H1 (cell line): ENCODE measurements at regions not wholly inside any gene's neighbourhood (a gene's known extent, or its start where the extent isn't known, plus 50 kb on each side); places are given as distances from the start of the nearest gene placed in this dataset.

ENCODE experiments used
- CTCF ChIA-PET: fragments of 300-600 bp; sonication (Branson Sonifier 250); formaldehyde crosslinking; loops from one replicate; lab custom pipeline; 2021; ENCODE audit not compliant: partially characterized antibody; lab: Charles Lee
- POLR2A ChIA-PET: fragments of 300-600 bp; sonication (Branson Sonifier 250); formaldehyde crosslinking; loops from one replicate; lab custom pipeline; 2021; ENCODE audit warnings: inconsistent platforms; ENCODE audit not compliant: partially characterized antibody; lab: Charles Lee
- DNase-seq, 2 experiments: peaks; one replicate each; pipeline versions ENCODE4 v3.0.0 to v3.0.0-alpha.2; 2010 to 2022; ENCODE audit warnings: low spot score in 2 of 2, low read depth in 1 of 2, mixed read lengths in 1 of 2
- FAIRE-seq: peaks from 2 replicates; lab custom pipeline; 2011; peaks lifted over from hg19 to GRCh38; lab: Jason Lieb, UNC
- H2AFZ ChIP-seq: 2 replicates; pipeline ENCODE4 v1.8.1; 2012; ENCODE audit warnings: low read length, inconsistent platforms
- H2AK5ac ChIP-seq: 2 replicates; pipeline ENCODE4 v1.6.1; 2013; ENCODE audit warnings: low read depth, low read length
- H2BK120ac ChIP-seq: replicated peaks from 2 replicates; pipeline ENCODE3; 2013; ENCODE audit warnings: low read depth, low read length, inconsistent platforms
- H2BK12ac ChIP-seq: 2 replicates; pipeline ENCODE4 v1.6.1; 2013; ENCODE audit warnings: low read depth, low read length
- H2BK15ac ChIP-seq: 2 replicates; pipeline ENCODE4 v1.6.1; 2013; ENCODE audit warnings: low read length
- H2BK20ac ChIP-seq: 2 replicates; pipeline ENCODE4 v1.6.1; 2013; ENCODE audit warnings: low read length
- H2BK5ac ChIP-seq: 2 replicates; pipeline ENCODE4 v1.6.1; 2013; ENCODE audit warnings: low read depth, low read length
- H3K14ac ChIP-seq: 2 replicates; pipeline ENCODE4 v1.6.1; 2013; ENCODE audit warnings: inconsistent platforms; ENCODE audit not compliant: insufficient read length
- H3K18ac ChIP-seq: 2 replicates; pipeline ENCODE4 v1.6.1; 2013; ENCODE audit warnings: low read length; ENCODE audit errors: extremely low read depth
- H3K23ac ChIP-seq: 2 replicates; pipeline ENCODE4 v1.6.1; 2013; ENCODE audit warnings: inconsistent platforms; ENCODE audit not compliant: insufficient read length
- H3K23me2 ChIP-seq: 2 replicates; pipeline ENCODE4 v1.6.1; 2013; ENCODE audit warnings: low read depth, low read length
- H3K27ac ChIP-seq: 2 replicates; pipeline ENCODE4 v1.6.1; 2011; ENCODE audit warnings: low read depth, low read length, inconsistent platforms
- H3K27me3 ChIP-seq, 4 experiments: replicated peaks in 1 of 4; 1 replicate in 1 of 4; 2 replicates in 3 of 4; pipeline versions ENCODE4 v1.6.1 to v1.8.1; 2011 to 2013; ENCODE audit warnings: low read length in 3 of 4, mild to moderate bottlenecking in 3 of 4, inconsistent platforms in 2 of 4, mixed read lengths in 2 of 4, moderate library complexity in 1 of 4; ENCODE audit not compliant: control insufficient read depth in 3 of 4, insufficient read depth in 3 of 4; ENCODE audit errors: extremely low read depth in 1 of 4
- H3K36me3 ChIP-seq, 4 experiments: 2 replicates each; pipeline versions ENCODE4 v1.6.1 to v1.8.1; 2011 to 2013; ENCODE audit warnings: mild to moderate bottlenecking in 4 of 4, low read length in 3 of 4, moderate library complexity in 2 of 4, control low read depth in 1 of 4, inconsistent platforms in 1 of 4; ENCODE audit not compliant: insufficient read depth in 4 of 4, control insufficient read depth in 2 of 4
- H3K4ac ChIP-seq: replicated peaks from 2 replicates; pipeline ENCODE3; 2013; ENCODE audit warnings: low read length, low read depth, mixed read lengths, inconsistent platforms; ENCODE audit not compliant: insufficient read length
- H3K4me1 ChIP-seq, 4 experiments: replicated peaks in 1 of 4; 1 replicate in 1 of 4; 2 replicates in 3 of 4; pipeline versions ENCODE4 v1.6.1 to v1.8.1; 2011 to 2013; ENCODE audit warnings: low read length in 3 of 4, inconsistent platforms in 2 of 4, mixed read lengths in 1 of 4; ENCODE audit not compliant: insufficient read depth in 4 of 4, control insufficient read depth in 3 of 4
- H3K4me2 ChIP-seq, 2 experiments: 2 replicates each; pipeline versions ENCODE4 v1.6.1 to v1.8.1; 2011 to 2013; ENCODE audit warnings: low read depth in 2 of 2, low read length in 2 of 2, control low read depth in 1 of 2, inconsistent platforms in 1 of 2, mild to moderate bottlenecking in 1 of 2; ENCODE audit not compliant: insufficient read depth in 1 of 2
- H3K4me3 ChIP-seq, 4 experiments: fragments of 200-600, 300-600 bp in 1 of 4; sonication (generic), shearing (Covaris generic), sonication (Bioruptor Twin) in 1 of 4; 2 replicates each; pipeline versions ENCODE4 v1.5.1 to v1.8.1; 2011 to 2016; ENCODE audit warnings: low read length in 4 of 4, low read depth in 3 of 4, control low read depth in 2 of 4, inconsistent platforms in 2 of 4, mild to moderate bottlenecking in 2 of 4, mixed read lengths in 1 of 4, moderate library complexity in 1 of 4; ENCODE audit not compliant: insufficient read depth in 2 of 4; ENCODE audit errors: extremely low read depth in 1 of 4
- H3K56ac ChIP-seq: replicated peaks from 2 replicates; pipeline ENCODE3; 2013; ENCODE audit warnings: low read depth, mild to moderate bottlenecking, mixed read lengths, low read length, inconsistent platforms; ENCODE audit not compliant: insufficient read length
- H3K79me1 ChIP-seq: 2 replicates; pipeline ENCODE4 v1.6.1; 2013; ENCODE audit warnings: low read depth, low read length, control low read depth
- H3K79me2 ChIP-seq, 2 experiments: 2 replicates each; pipeline versions ENCODE4 v1.6.1 to v1.8.1; 2012 to 2013; ENCODE audit warnings: low read length in 2 of 2, mild to moderate bottlenecking in 2 of 2, inconsistent platforms in 1 of 2; ENCODE audit not compliant: insufficient read depth in 2 of 2, control insufficient read depth in 1 of 2
- H3K9ac ChIP-seq, 4 experiments: replicated peaks in 1 of 4; 1 replicate in 1 of 4; 2 replicates in 3 of 4; pipeline versions ENCODE4 v1.6.1 to v1.8.1; 2011 to 2013; ENCODE audit warnings: low read depth in 3 of 4, low read length in 3 of 4, control low read depth in 2 of 4, mild to moderate bottlenecking in 2 of 4, moderate library complexity in 2 of 4, inconsistent platforms in 1 of 4; ENCODE audit errors: extremely low read depth in 1 of 4
- H3K9me3 ChIP-seq, 2 experiments: 2 replicates each; pipeline versions ENCODE4 v1.6.1 to v1.8.1; 2012 to 2013; ENCODE audit warnings: mild to moderate bottlenecking in 2 of 2, moderate library complexity in 2 of 2, control low read depth in 1 of 2, inconsistent platforms in 1 of 2, low read depth in 1 of 2, low read length in 1 of 2, mixed read lengths in 1 of 2; ENCODE audit not compliant: insufficient read depth in 2 of 2
- H4K20me1 ChIP-seq, 2 experiments: replicated peaks in 1 of 2; 2 replicates each; pipeline versions ENCODE3 to v1.8.1; 2011 to 2013; ENCODE audit warnings: inconsistent platforms in 2 of 2, low read length in 2 of 2, mild to moderate bottlenecking in 1 of 2; ENCODE audit not compliant: insufficient read depth in 2 of 2, control insufficient read depth in 1 of 2
- H4K5ac ChIP-seq: 2 replicates; pipeline ENCODE4 v1.6.1; 2013; ENCODE audit warnings: low read length, low read depth, mixed read lengths, inconsistent platforms; ENCODE audit not compliant: insufficient read length
- H4K8ac ChIP-seq: 2 replicates; pipeline ENCODE4 v1.8.0; 2013; ENCODE audit warnings: mild to moderate bottlenecking, moderate library complexity, low read length, inconsistent platforms; ENCODE audit not compliant: insufficient read depth; ENCODE audit errors: extremely low read depth
- H4K91ac ChIP-seq: replicated peaks from 2 replicates; pipeline ENCODE3; 2013; ENCODE audit warnings: low read length, mixed read lengths, inconsistent platforms; ENCODE audit not compliant: insufficient read length
- GABPA ChIP-seq: IDR thresholded peaks from 2 replicates; pipeline ENCODE4 v1.6.1; 2011; ENCODE audit warnings: mild to moderate bottlenecking, low read length, moderate library complexity, borderline replicate concordance; ENCODE audit not compliant: insufficient read depth
- GTF2F1 ChIP-seq: IDR thresholded peaks from 2 replicates; pipeline ENCODE4 v1.6.1; 2012; ENCODE audit warnings: low read depth, low read length, improper control_type of control experiment, borderline replicate concordance
- KDM1A ChIP-seq: fragments of 200-600, 300-600 bp; sonication (generic); IDR thresholded peaks from 2 replicates; pipeline ENCODE4 v1.7.1; 2016; ENCODE audit warnings: mild to moderate bottlenecking, low read length, borderline replicate concordance
- MAFK ChIP-seq: IDR thresholded peaks from 2 replicates; pipeline ENCODE4 v1.6.1; 2012; ENCODE audit warnings: low read depth, mild to moderate bottlenecking, improper control_type of control experiment, low read length
- POLR2AphosphoS5 ChIP-seq: IDR thresholded peaks from 2 replicates; pipeline ENCODE4 v1.6.1; 2011; ENCODE audit warnings: low read depth, low read length
- POU5F1 ChIP-seq: IDR thresholded peaks from 2 replicates; pipeline ENCODE4 v1.6.1; 2011; ENCODE audit warnings: low read depth, mild to moderate bottlenecking, low read length, moderate library complexity
- TAF1 ChIP-seq: IDR thresholded peaks from 2 replicates; pipeline ENCODE4 v1.6.1; 2011; ENCODE audit warnings: mild to moderate bottlenecking, low read depth, low read length
- TBP ChIP-seq: IDR thresholded peaks from 2 replicates; pipeline ENCODE4 v1.6.1; 2011; ENCODE audit warnings: low read depth, low read length, improper control_type of control experiment
- TEAD4 ChIP-seq: IDR thresholded peaks from 2 replicates; pipeline ENCODE4 v1.6.1; 2012; ENCODE audit warnings: low read depth, low read length, inconsistent platforms, mixed read lengths
- WGBS, 2 experiments: shearing (Covaris generic) in 1 of 2; methylation state at CpG; one replicate each; pipeline versions ENCODE4 v1.1.6 to v1.1.7; 2013 to 2015; ENCODE audit warnings: low lambda C conversion rate in 2 of 2, mixed read lengths in 2 of 2, inconsistent platforms in 1 of 2, low coverage in 1 of 2, missing lambda C conversion rate in 1 of 2; ENCODE audit not compliant: insufficient replicate concordance in 2 of 2, insufficient coverage in 1 of 2, insufficient read length in 1 of 2; ENCODE audit errors: extremely low coverage in 1 of 2, missing lambda C conversion rate in 1 of 2; 5-methylcytosine and 5-hydroxymethylcytosine counted together

DNA sequence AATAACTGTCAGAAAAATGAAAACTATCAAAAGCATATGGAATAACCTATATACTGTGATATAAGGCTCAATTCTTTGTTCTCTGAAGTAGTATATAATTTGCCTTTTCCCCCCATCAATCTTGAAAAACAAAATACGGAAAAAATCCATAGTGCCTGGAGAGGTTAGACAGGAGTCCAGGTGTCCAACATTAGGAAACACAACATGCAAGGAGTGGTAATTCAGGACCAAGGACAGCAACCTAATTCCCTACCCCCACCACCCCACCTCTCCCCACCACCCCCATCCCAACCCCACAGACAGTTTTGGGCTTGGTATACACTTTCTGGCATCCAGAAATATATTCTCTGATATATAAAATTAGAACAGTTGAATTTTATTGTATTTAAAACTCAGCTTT lies 55.1 kb upstream of the SLC25A26 start:
- Histone ChIP-seq H3K4ac (no peak overlapping the region), H3K79me2 (no peaks in the 10 kb centered on the region), H4K8ac (no peak overlapping the region), H3K4me3 (no peak overlapping the region), H2BK5ac (no peak overlapping the region), H4K20me1 (no peaks in the 10 kb centered on the region), H3K23ac (no peak overlapping the region), H3K9ac (no peak overlapping the region), H3K9me3 (no peaks in the 10 kb centered on the region), H3K4me2 (no peak overlapping the region), H2AK5ac (no peak overlapping the region), H3K18ac (no peak overlapping the region), H2BK120ac (no peak overlapping the region), H3K4me1 (no peaks in the 10 kb centered on the region), H2BK12ac (no peak overlapping the region), H3K23me2 (no peaks in the 10 kb centered on the region), H3K56ac (no peak overlapping the region), H3K27me3 (no peaks in the 10 kb centered on the region; a peak in 1 of 7 replicates), H3K27ac (no peak overlapping the region), H2BK15ac (no peak overlapping the region), H3K36me3 (no peaks in the 10 kb centered on the region), H2AFZ (no peak overlapping the region), H3K14ac (no peak overlapping the region), H2BK20ac (no peak overlapping the region), H3K79me1 (no peaks in the 10 kb centered on the region), H4K5ac (no peak overlapping the region), H4K91ac (no peak overlapping the region)
- no peak for FAIRE-seq
- ChIA-PET POLR2A (no interaction called here), CTCF (no interaction called here)
- no peak for DNase-seq
- TF ChIP-seq POU5F1 = no peak
- no peak for TF ChIP-seq TBP
- TF ChIP-seq POLR2AphosphoS5 = no peak
- TF ChIP-seq MAFK = no peak
- no peak for TF ChIP-seq GABPA
- no peak for TF ChIP-seq GTF2F1
- no peak for TF ChIP-seq TAF1
- TF ChIP-seq TEAD4 = no peak
- no peak for TF ChIP-seq KDM1A
- 69% methylated on average over 1 of the region's 1 CpG; no CpG with 5 or more reads in 1 of the 2 experiments for WGBS, 2 experiments
